GM12878 (cell line): ENCODE measurements at regions not wholly inside any gene's neighbourhood (a gene's known extent, or its start where the extent isn't known, plus 50 kb on each side); places are given as distances from the start of the nearest gene placed in this dataset.

Source experiments
- FOXK2 ChIP-seq: fragments of 450-650 bp; IDR thresholded peaks from 2 replicates; pipeline ENCODE4 v1.6.1; 2017; ENCODE audit warnings: mild to moderate bottlenecking, moderate library complexity
- POLR2A ChIP-seq: IDR thresholded peaks from 2 replicates; pipeline ENCODE4 v1.6.1; 2011; ENCODE audit warnings: low read depth, mild to moderate bottlenecking, low read length
- TF ChIP-seq, protein P1 (sequence below), 3 experiments: IDR thresholded peaks in 2 of 3; conservative IDR thresholded peaks in 1 of 3; 2 replicates each; pipeline ENCODE4 v1.5.1; 2011; ENCODE audit warnings: low read depth in 3 of 3, low read length in 3 of 3, mild to moderate bottlenecking in 3 of 3, control low read depth in 2 of 3, moderate library complexity in 2 of 3, inconsistent platforms in 1 of 3, mixed read lengths in 1 of 3; ENCODE audit not compliant: control insufficient read depth in 2 of 3, insufficient read depth in 1 of 3; ENCODE audit errors: extremely low read depth in 1 of 3
- TF ChIP-seq, protein P2 (sequence below): fragments of 450-650 bp; conservative IDR thresholded peaks from 2 replicates; pipeline ENCODE4 v1.6.1; 2017; ENCODE audit warnings: mild to moderate bottlenecking, moderate library complexity

DNA sequence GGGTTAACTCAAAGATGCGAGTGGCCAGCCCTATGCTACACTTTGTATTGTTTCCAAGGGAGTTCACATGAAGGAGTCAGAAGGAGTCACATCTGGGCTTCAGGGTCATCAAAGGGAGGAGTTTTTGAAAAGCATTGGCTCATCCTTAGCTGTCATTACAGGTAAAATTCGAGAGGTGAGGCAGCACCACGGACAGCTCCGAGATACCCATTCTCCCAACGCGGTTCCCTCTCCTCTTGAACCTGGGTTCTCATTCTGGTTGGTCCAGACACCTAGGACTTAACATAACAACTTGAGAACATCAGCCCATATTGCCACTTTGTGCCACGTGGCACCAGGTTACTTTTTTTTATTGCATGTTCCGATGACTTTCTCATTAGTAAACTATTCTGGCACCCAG is 768.6 kb downstream of the NLGN4Y start:
- TF ChIP-seq POLR2A, result no peak
- TF ChIP-seq, protein P1, sequence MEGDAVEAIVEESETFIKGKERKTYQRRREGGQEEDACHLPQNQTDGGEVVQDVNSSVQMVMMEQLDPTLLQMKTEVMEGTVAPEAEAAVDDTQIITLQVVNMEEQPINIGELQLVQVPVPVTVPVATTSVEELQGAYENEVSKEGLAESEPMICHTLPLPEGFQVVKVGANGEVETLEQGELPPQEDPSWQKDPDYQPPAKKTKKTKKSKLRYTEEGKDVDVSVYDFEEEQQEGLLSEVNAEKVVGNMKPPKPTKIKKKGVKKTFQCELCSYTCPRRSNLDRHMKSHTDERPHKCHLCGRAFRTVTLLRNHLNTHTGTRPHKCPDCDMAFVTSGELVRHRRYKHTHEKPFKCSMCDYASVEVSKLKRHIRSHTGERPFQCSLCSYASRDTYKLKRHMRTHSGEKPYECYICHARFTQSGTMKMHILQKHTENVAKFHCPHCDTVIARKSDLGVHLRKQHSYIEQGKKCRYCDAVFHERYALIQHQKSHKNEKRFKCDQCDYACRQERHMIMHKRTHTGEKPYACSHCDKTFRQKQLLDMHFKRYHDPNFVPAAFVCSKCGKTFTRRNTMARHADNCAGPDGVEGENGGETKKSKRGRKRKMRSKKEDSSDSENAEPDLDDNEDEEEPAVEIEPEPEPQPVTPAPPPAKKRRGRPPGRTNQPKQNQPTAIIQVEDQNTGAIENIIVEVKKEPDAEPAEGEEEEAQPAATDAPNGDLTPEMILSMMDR (IDR thresholded peaks at IDR 0.05 in 2 of 3, conservative IDR thresholded peaks at IDR 0.05 in 1 of 3; ENCODE audit: control insufficient read depth in 2 of 3, extremely low read depth in 1 of 3, insufficient read depth in 1 of 3, low read depth in 3 of 3, low read length in 3 of 3), result no peak
- TF ChIP-seq FOXK2, result no peak
- TF ChIP-seq, protein P2, sequence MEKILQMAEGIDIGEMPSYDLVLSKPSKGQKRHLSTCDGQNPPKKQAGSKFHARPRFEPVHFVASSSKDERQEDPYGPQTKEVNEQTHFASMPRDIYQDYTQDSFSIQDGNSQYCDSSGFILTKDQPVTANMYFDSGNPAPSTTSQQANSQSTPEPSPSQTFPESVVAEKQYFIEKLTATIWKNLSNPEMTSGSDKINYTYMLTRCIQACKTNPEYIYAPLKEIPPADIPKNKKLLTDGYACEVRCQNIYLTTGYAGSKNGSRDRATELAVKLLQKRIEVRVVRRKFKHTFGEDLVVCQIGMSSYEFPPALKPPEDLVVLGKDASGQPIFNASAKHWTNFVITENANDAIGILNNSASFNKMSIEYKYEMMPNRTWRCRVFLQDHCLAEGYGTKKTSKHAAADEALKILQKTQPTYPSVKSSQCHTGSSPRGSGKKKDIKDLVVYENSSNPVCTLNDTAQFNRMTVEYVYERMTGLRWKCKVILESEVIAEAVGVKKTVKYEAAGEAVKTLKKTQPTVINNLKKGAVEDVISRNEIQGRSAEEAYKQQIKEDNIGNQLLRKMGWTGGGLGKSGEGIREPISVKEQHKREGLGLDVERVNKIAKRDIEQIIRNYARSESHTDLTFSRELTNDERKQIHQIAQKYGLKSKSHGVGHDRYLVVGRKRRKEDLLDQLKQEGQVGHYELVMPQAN, result no peak
